ENCODE measurements at regions not wholly inside any gene's neighbourhood (a gene's known extent, or its start where the extent isn't known, plus 50 kb on each side); places are given as distances from the start of the nearest gene placed in this dataset.

DNA sequence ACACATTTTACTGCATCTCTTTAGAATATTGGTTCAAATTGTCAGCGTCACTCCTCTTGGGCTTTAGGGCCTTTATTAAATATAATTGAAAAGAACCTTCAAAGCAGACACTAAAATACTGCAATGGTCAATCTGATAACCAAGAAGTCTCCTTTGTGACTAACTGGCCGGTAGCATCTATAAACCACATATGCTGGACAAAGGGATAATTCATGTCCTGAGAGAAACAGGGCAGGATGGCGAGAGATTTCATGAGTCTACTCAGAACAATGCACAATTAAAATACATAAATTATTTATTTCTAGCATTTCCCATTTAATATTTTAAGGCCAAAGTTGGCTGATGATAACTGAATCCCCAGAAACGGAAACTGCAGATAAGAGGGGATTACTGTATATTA lies 1083.4 kb upstream of the CDH18 start:
- Histone ChIP-seq H3K27ac (no peak overlapping the region), H3K9me3 (no peaks in the 10 kb centered on the region), H3K4me3 (ENCODE audit: low read depth in 1 of 2, low read length in 1 of 2) (no peak overlapping the region), H3K4me1 (ENCODE audit: control insufficient read depth in 1 of 2, insufficient read depth in 1 of 2, low read depth in 1 of 2, low read length in 1 of 2) (no peaks in the 10 kb centered on the region), H3K27me3 (no peaks in the 10 kb centered on the region), H3K36me3 (no peaks in the 10 kb centered on the region)
- TF ChIP-seq, protein P1, sequence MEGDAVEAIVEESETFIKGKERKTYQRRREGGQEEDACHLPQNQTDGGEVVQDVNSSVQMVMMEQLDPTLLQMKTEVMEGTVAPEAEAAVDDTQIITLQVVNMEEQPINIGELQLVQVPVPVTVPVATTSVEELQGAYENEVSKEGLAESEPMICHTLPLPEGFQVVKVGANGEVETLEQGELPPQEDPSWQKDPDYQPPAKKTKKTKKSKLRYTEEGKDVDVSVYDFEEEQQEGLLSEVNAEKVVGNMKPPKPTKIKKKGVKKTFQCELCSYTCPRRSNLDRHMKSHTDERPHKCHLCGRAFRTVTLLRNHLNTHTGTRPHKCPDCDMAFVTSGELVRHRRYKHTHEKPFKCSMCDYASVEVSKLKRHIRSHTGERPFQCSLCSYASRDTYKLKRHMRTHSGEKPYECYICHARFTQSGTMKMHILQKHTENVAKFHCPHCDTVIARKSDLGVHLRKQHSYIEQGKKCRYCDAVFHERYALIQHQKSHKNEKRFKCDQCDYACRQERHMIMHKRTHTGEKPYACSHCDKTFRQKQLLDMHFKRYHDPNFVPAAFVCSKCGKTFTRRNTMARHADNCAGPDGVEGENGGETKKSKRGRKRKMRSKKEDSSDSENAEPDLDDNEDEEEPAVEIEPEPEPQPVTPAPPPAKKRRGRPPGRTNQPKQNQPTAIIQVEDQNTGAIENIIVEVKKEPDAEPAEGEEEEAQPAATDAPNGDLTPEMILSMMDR (IDR thresholded peaks at IDR 0.05): no peak

DNA sequence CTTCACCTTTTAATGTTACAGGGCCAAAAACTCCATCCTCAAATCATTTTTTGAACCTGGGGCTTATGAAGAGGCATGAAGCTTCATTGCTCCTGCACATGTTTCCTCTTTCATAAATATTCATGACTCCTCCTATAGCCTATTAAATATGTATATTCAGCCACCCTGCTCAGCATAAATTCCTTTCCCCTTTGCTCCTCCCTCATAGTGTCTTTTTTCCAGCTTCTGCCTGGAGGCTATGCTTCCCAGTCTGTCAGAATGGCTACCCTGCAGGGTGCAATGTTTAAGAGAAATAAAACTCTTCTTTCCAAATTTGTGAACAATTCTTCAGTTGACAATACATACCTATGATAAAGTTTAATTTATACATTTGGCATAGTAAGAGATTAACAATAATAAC lies 1082.9 kb upstream of the CDH18 start:
- H3K4me3 ChIP-seq (ENCODE audit: low read depth in 1 of 2, low read length in 1 of 2): no peak overlapping the region

GRCh38 chr5:21067724-21068123 lies 1079.7 kb upstream of the CDH18 start:
- no peak overlapping the region for H3K27ac ChIP-seq
- H3K4me1 ChIP-seq (ENCODE audit: control insufficient read depth in 1 of 2, insufficient read depth in 1 of 2, low read depth in 1 of 2, low read length in 1 of 2): no peaks in the 10 kb centered on the region
- no peaks in the 10 kb centered on the region for H3K27me3 ChIP-seq
- no peaks in the 10 kb centered on the region for H3K36me3 ChIP-seq
- H3K9me3 ChIP-seq: no peaks in the 10 kb centered on the region
- TF ChIP-seq, protein P1 (IDR thresholded peaks at IDR 0.05): no peak
- no peak overlapping the region for H3K4me3 ChIP-seq (ENCODE audit: low read depth in 1 of 2, low read length in 1 of 2)

More for the DNA sequence above, 1082.9 kb upstream of the CDH18 start:
- Histone ChIP-seq H3K27ac (no peak overlapping the region), H3K9me3 (no peaks in the 10 kb centered on the region), H3K4me1 (ENCODE audit: control insufficient read depth in 1 of 2, insufficient read depth in 1 of 2, low read depth in 1 of 2, low read length in 1 of 2) (no peaks in the 10 kb centered on the region), H3K27me3 (no peaks in the 10 kb centered on the region), H3K36me3 (no peaks in the 10 kb centered on the region)
- TF ChIP-seq, protein P1 (IDR thresholded peaks at IDR 0.05): no peak

- TF ChIP-seq, protein P1 (IDR thresholded peaks at IDR 0.05): no peak
- Histone ChIP-seq H3K27ac (no peak overlapping the region), H3K4me1 (ENCODE audit: control insufficient read depth in 1 of 2, insufficient read depth in 1 of 2, low read depth in 1 of 2, low read length in 1 of 2) (no peaks in the 10 kb centered on the region), H3K36me3 (no peaks in the 10 kb centered on the region), H3K4me3 (ENCODE audit: low read depth in 1 of 2, low read length in 1 of 2) (no peak overlapping the region), H3K27me3 (no peaks in the 10 kb centered on the region), H3K9me3 (no peaks in the 10 kb centered on the region)
These were observed 1075.1 kb upstream of the CDH18 start for GRCh38 chr5:21063146-21063545.

GRCh38 chr5:21058289-21058688 lies 1070.3 kb upstream of the CDH18 start:
- Histone ChIP-seq H3K27me3 (no peaks in the 10 kb centered on the region), H3K4me1 (ENCODE audit: control insufficient read depth in 1 of 2, insufficient read depth in 1 of 2, low read depth in 1 of 2, low read length in 1 of 2) (no peaks in the 10 kb centered on the region), H3K4me3 (ENCODE audit: low read depth in 1 of 2, low read length in 1 of 2) (no peak overlapping the region), H3K36me3 (no peaks in the 10 kb centered on the region), H3K9me3 (no peaks in the 10 kb centered on the region), H3K27ac (no peak overlapping the region)
- TF ChIP-seq, protein P1 (IDR thresholded peaks at IDR 0.05): no peak

DNA sequence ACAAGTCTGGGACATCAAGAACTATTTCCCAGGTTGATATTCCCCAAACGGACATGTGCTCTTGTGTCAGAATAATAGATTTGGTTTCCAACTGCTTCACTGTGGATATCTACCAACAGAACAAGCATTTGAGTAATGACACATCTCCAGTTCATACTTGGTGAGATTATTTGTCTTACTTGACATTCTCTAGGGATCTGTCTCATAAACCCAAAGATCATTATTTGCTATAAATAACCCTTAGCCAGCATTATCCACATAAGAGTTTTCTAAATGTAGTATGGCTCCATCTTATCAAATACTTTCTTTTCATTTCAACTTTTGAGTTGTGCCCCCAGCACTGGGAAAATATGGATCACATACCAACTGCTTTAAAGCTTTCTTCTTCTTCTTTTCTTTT lies 1063.9 kb upstream of the CDH18 start:
- no peaks in the 10 kb centered on the region for H3K27me3 ChIP-seq
- H3K4me1 ChIP-seq (ENCODE audit: control insufficient read depth in 1 of 2, insufficient read depth in 1 of 2, low read depth in 1 of 2, low read length in 1 of 2): no peaks in the 10 kb centered on the region
- no peak overlapping the region for H3K27ac ChIP-seq
- H3K36me3 ChIP-seq: no peaks in the 10 kb centered on the region
- H3K9me3 ChIP-seq: no peaks in the 10 kb centered on the region
- no peak overlapping the region for H3K4me3 ChIP-seq (ENCODE audit: low read depth in 1 of 2, low read length in 1 of 2)
- TF ChIP-seq, protein P1 (IDR thresholded peaks at IDR 0.05): no peak
